Endodermal cell (in vitro differentiated cells): ENCODE measurements at regions not wholly inside any gene's neighbourhood (a gene's known extent, or its start where the extent isn't known, plus 50 kb on each side); places are given as distances from the start of the nearest gene placed in this dataset.

Experiments
- DNase-seq: peaks from one replicate; pipeline ENCODE4 v3.0.0-alpha.2; 2017
- H3K27ac ChIP-seq: 2 replicates; pipeline ENCODE4 v1.5.1; 2013; ENCODE audit warnings: mild to moderate bottlenecking, low read depth, low read length, moderate library complexity
- H3K27me3 ChIP-seq: 2 replicates; pipeline ENCODE4 v1.6.1; 2013; ENCODE audit warnings: mild to moderate bottlenecking, low read length, moderate library complexity; ENCODE audit not compliant: insufficient read depth, control insufficient read depth, poor library complexity, severe bottlenecking
- H3K36me3 ChIP-seq: 2 replicates; pipeline ENCODE4 v1.7.0; 2013; ENCODE audit warnings: mild to moderate bottlenecking, low read length, moderate library complexity; ENCODE audit not compliant: control insufficient read depth, insufficient read depth
- H3K4me1 ChIP-seq: one replicate; pipeline ENCODE4 v1.7.0; 2013; ENCODE audit warnings: low read length; ENCODE audit not compliant: control insufficient read depth, insufficient read depth
- H3K4me3 ChIP-seq: 2 replicates; pipeline ENCODE4 v1.5.1; 2013; ENCODE audit warnings: mild to moderate bottlenecking, low read length, moderate library complexity
- H3K9ac ChIP-seq: 2 replicates; pipeline ENCODE4 v1.6.1; 2013; ENCODE audit warnings: mild to moderate bottlenecking, low read length, moderate library complexity; ENCODE audit not compliant: poor library complexity, severe bottlenecking; ENCODE audit errors: extremely low read depth
- H3K9me3 ChIP-seq: 2 replicates; pipeline ENCODE4 v1.6.1; 2013; ENCODE audit warnings: mild to moderate bottlenecking, low read length, moderate library complexity; ENCODE audit not compliant: control insufficient read depth
- H3K27ac Mint-ChIP-seq: 2 replicates; pipeline ENCODE4 v1.8.0; 2020; ENCODE audit warnings: mixed read lengths
- H3K27me3 Mint-ChIP-seq: 2 replicates; pipeline ENCODE4 v1.8.0; 2021; ENCODE audit warnings: mild to moderate bottlenecking, mixed read lengths; ENCODE audit not compliant: insufficient read depth
- H3K36me3 Mint-ChIP-seq: 2 replicates; pipeline ENCODE4 v1.8.0; 2020; ENCODE audit warnings: low read depth, mixed read lengths
- H3K4me1 Mint-ChIP-seq: 2 replicates; pipeline ENCODE4 v1.8.0; 2020; ENCODE audit warnings: mixed read lengths
- H3K4me3 Mint-ChIP-seq: 2 replicates; pipeline ENCODE4 v1.8.0; 2020; ENCODE audit warnings: mild to moderate bottlenecking, moderate library complexity, mixed read lengths
- H3K9me3 Mint-ChIP-seq: 2 replicates; pipeline ENCODE4 v1.8.0; 2020; ENCODE audit warnings: mild to moderate bottlenecking, mixed read lengths
- CTCF ChIP-seq: fragments of 200-600 bp; sonication (generic); conservative IDR thresholded peaks from 2 replicates; pipeline ENCODE4 v1.5.0; 2021; ENCODE audit warnings: antibody characterized with exemption, mild to moderate bottlenecking
- WGBS, 2 experiments: methylation state at CpG; one replicate each; pipeline versions ENCODE4 v1.1.5 to v1.1.7; 2013; ENCODE audit warnings: missing lambda C conversion rate in 2 of 2, mixed read lengths in 1 of 2; ENCODE audit not compliant: insufficient coverage in 1 of 2, insufficient read length in 1 of 2; 5-methylcytosine and 5-hydroxymethylcytosine counted together

GRCh38 chr11:97746818-97747217 is 1273.9 kb upstream of the CNTN5 start:
- H3K4me3 ChIP-seq: no peak overlapping the region
- H3K27ac ChIP-seq: no peak overlapping the region
- no peaks in the 10 kb centered on the region for H3K27me3 Mint-ChIP-seq
- H3K9me3 Mint-ChIP-seq: peaks cover 30% of the 10 kb centered on the region
- H3K36me3 ChIP-seq: no peaks in the 10 kb centered on the region
- no peaks in the 10 kb centered on the region for H3K4me1 Mint-ChIP-seq
- H3K27ac Mint-ChIP-seq: no peak overlapping the region
- 67 to 90% methylated on average over 1 of the region's 1 CpG for WGBS, 2 experiments
- no peak overlapping the region for H3K4me3 Mint-ChIP-seq
- TF ChIP-seq CTCF: no peak
- H3K9me3 ChIP-seq: peaks cover 22% of the 10 kb centered on the region
- no peaks in the 10 kb centered on the region for H3K4me1 ChIP-seq
- no peaks in the 10 kb centered on the region for H3K27me3 ChIP-seq
- H3K36me3 Mint-ChIP-seq: peaks cover 6% of the 10 kb centered on the region
- no peak for DNase-seq
- no peak overlapping the region for H3K9ac ChIP-seq

- H3K27ac Mint-ChIP-seq: no peak overlapping the region
- peaks cover 2% of the 10 kb centered on the region for H3K9me3 Mint-ChIP-seq
- WGBS, 2 experiments: 91 to 93% methylated on average over 4 to 5 of the region's 5 CpGs
- H3K4me1 ChIP-seq: no peaks in the 10 kb centered on the region
- no peak overlapping the region for H3K4me3 ChIP-seq
- no peaks in the 10 kb centered on the region for H3K27me3 Mint-ChIP-seq
- no peaks in the 10 kb centered on the region for H3K27me3 ChIP-seq
- no peaks in the 10 kb centered on the region for H3K36me3 ChIP-seq
- no peak overlapping the region for H3K27ac ChIP-seq
- no peak overlapping the region for H3K9ac ChIP-seq
- H3K36me3 Mint-ChIP-seq: no peaks in the 10 kb centered on the region
- DNase-seq: no peak
- H3K4me3 Mint-ChIP-seq: no peak overlapping the region
- H3K9me3 ChIP-seq: peaks cover 12% of the 10 kb centered on the region
- TF ChIP-seq CTCF: no peak
- no peaks in the 10 kb centered on the region for H3K4me1 Mint-ChIP-seq
Measured at GRCh38 chr11:97751405-97751804, 1269.3 kb upstream of the CNTN5 start.

- H3K36me3 ChIP-seq: no peaks in the 10 kb centered on the region
- H3K27me3 Mint-ChIP-seq: no peaks in the 10 kb centered on the region
- DNase-seq: no peak
- WGBS, 2 experiments: 92 to 100% methylated on average over 1 to 2 of the region's 2 CpGs
- H3K9ac ChIP-seq: no peak overlapping the region
- no peak overlapping the region for H3K4me3 Mint-ChIP-seq
- peaks cover 12% of the 10 kb centered on the region for H3K9me3 ChIP-seq
- H3K27ac ChIP-seq: no peak overlapping the region
- no peak for TF ChIP-seq CTCF
- H3K9me3 Mint-ChIP-seq: peaks cover 1% of the 10 kb centered on the region
- H3K4me1 Mint-ChIP-seq: no peaks in the 10 kb centered on the region
- no peaks in the 10 kb centered on the region for H3K4me1 ChIP-seq
- no peaks in the 10 kb centered on the region for H3K36me3 Mint-ChIP-seq
- H3K4me3 ChIP-seq: no peak overlapping the region
- no peak overlapping the region for H3K27ac Mint-ChIP-seq
- no peaks in the 10 kb centered on the region for H3K27me3 ChIP-seq
Measured at GRCh38 chr11:97751952-97752351, 1268.8 kb upstream of the CNTN5 start.
